Neuronal stem cell (in vitro differentiated cells): ENCODE measurements at regions not wholly inside any gene's neighbourhood (a gene's known extent, or its start where the extent isn't known, plus 50 kb on each side); places are given as distances from the start of the nearest gene placed in this dataset.

Experiments used
- DNase-seq: peaks from one replicate; pipeline ENCODE4 v3.0.0-alpha.2; 2013; ENCODE audit warnings: low spot score
- H2AFZ ChIP-seq: one replicate; pipeline ENCODE4 v1.6.1; 2013; ENCODE audit warnings: mild to moderate bottlenecking, low read length, inconsistent platforms
- H2AK5ac ChIP-seq: 2 replicates; pipeline ENCODE4 v1.6.1; 2013; ENCODE audit warnings: low read depth, mild to moderate bottlenecking, inconsistent platforms, low read length, moderate library complexity, mixed read lengths
- H2BK120ac ChIP-seq: 2 replicates; pipeline ENCODE4 v1.6.1; 2013; ENCODE audit warnings: low read depth, mild to moderate bottlenecking, inconsistent platforms, low read length, moderate library complexity, mixed read lengths
- H2BK12ac ChIP-seq: one replicate; pipeline ENCODE4 v1.6.1; 2013; ENCODE audit warnings: low read length, inconsistent platforms
- H2BK15ac ChIP-seq: 2 replicates; pipeline ENCODE4 v1.6.1; 2013; ENCODE audit warnings: mild to moderate bottlenecking, low read length, inconsistent platforms, mixed read lengths
- H2BK5ac ChIP-seq: one replicate; pipeline ENCODE4 v1.6.1; 2013; ENCODE audit warnings: inconsistent platforms, mild to moderate bottlenecking, low read length, moderate library complexity
- H3K14ac ChIP-seq: one replicate; pipeline ENCODE4 v1.6.1; 2013; ENCODE audit warnings: low read length, inconsistent platforms
- H3K18ac ChIP-seq: 2 replicates; pipeline ENCODE4 v1.6.1; 2013; ENCODE audit warnings: low read length, inconsistent platforms
- H3K23ac ChIP-seq: 2 replicates; pipeline ENCODE4 v1.6.1; 2013; ENCODE audit warnings: low read depth, mild to moderate bottlenecking, mixed read lengths, low read length, inconsistent platforms; ENCODE audit not compliant: poor library complexity
- H3K27ac ChIP-seq: replicated peaks from 3 replicates; pipeline ENCODE4 v1.5.1; 2013; ENCODE audit warnings: low read length, inconsistent platforms
- H3K27me3 ChIP-seq, 3 experiments: 2 replicates each; pipeline ENCODE4 v1.6.1; 2013; ENCODE audit warnings: low read length in 3 of 3, mild to moderate bottlenecking in 2 of 3, inconsistent platforms in 1 of 3, low read depth in 1 of 3, mixed read lengths in 1 of 3, moderate library complexity in 1 of 3; ENCODE audit not compliant: control insufficient read depth in 3 of 3, insufficient read depth in 3 of 3
- H3K36me3 ChIP-seq, 2 donors: replicated peaks in 1 of 2; 2 replicates each; pipeline ENCODE4 v1.6.1; 2013; ENCODE audit warnings: low read length in 2 of 2; ENCODE audit not compliant: control insufficient read depth in 2 of 2, insufficient read depth in 2 of 2
- H3K4ac ChIP-seq: 2 replicates; pipeline ENCODE4 v1.6.1; 2013; ENCODE audit warnings: inconsistent platforms, mild to moderate bottlenecking, low read length, moderate library complexity
- H3K4me1 ChIP-seq, 2 donors: 1 replicate in 1 of 2; 2 replicates in 1 of 2; pipeline ENCODE4 v1.6.1; 2013; ENCODE audit warnings: low read length in 2 of 2, low read depth in 1 of 2; ENCODE audit not compliant: control insufficient read depth in 2 of 2, insufficient read depth in 1 of 2
- H3K4me2 ChIP-seq: one replicate; pipeline ENCODE4 v1.6.1; 2013; ENCODE audit warnings: mild to moderate bottlenecking, low read length, inconsistent platforms; ENCODE audit not compliant: insufficient read depth, poor library complexity, severe bottlenecking
- H3K4me3 ChIP-seq, 2 donors: 2 replicates each; pipeline ENCODE4 v1.5.1; 2013; ENCODE audit warnings: low read length in 2 of 2, mild to moderate bottlenecking in 2 of 2, inconsistent platforms in 1 of 2, moderate library complexity in 1 of 2
- H3K79me1 ChIP-seq: one replicate; pipeline ENCODE4 v1.6.1; 2013; ENCODE audit warnings: low read depth, mild to moderate bottlenecking, inconsistent platforms, low read length, moderate library complexity
- H3K9ac ChIP-seq: one replicate; pipeline ENCODE4 v1.6.1; 2013; ENCODE audit warnings: mild to moderate bottlenecking, low read depth, low read length, inconsistent platforms; ENCODE audit not compliant: poor library complexity
- H3K9me3 ChIP-seq, 2 donors: replicated peaks in 1 of 2; 2 replicates each; pipeline versions ENCODE3 to v1.6.1; 2013; ENCODE audit warnings: low read length in 2 of 2, mild to moderate bottlenecking in 2 of 2, inconsistent platforms in 1 of 2, low read depth in 1 of 2, mixed read lengths in 1 of 2, moderate library complexity in 1 of 2; ENCODE audit not compliant: control insufficient read depth in 2 of 2, insufficient read depth in 1 of 2
- H4K8ac ChIP-seq: one replicate; pipeline ENCODE4 v1.6.1; 2013; ENCODE audit warnings: low read depth, mild to moderate bottlenecking, inconsistent platforms, low read length, moderate library complexity
- H4K91ac ChIP-seq: one replicate; pipeline ENCODE4 v1.6.1; 2013; ENCODE audit warnings: low read length, low read depth, mild to moderate bottlenecking, inconsistent platforms; ENCODE audit not compliant: poor library complexity
- WGBS, 2 donors: extraction: QIAGEN DNeasy Blood & Tissue Kit; methylation state at CpG; one replicate each; pipeline ENCODE4 v1.1.7; 2013; ENCODE audit warnings: missing lambda C conversion rate in 2 of 2, mixed read lengths in 1 of 2; ENCODE audit not compliant: insufficient read length in 2 of 2, insufficient replicate concordance in 1 of 2; ENCODE audit errors: extremely low coverage in 2 of 2; 5-methylcytosine and 5-hydroxymethylcytosine counted together

- H3K9me3 ChIP-seq = no peaks in the 10 kb centered on the region
Observed at GRCh38 chr2:152907046-152907445, 188.6 kb downstream of the ARL6IP6 start.

DNA sequence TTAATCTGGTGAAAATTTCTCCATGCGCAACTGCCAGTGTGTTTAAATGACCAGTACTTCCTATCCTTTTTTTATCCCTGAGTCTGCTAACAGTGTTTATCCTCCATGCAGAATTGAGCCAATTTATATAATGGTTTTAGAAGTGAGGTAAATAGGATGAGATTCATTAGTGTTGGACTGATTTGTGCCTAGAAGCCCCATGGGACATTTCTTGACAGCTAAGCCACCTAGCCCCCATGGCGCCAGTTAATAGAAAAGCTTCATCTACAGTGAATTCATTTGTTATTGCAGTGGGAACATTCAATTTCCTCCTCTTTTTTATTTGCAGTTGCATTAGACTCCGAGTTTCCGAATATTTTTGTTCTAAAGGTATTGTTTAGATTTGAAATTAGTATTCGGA, 175.6 kb downstream of the ARL6IP6 start:
- Histone ChIP-seq H3K27me3 (no peaks in the 10 kb centered on the region), H3K4ac (no peak overlapping the region), H3K14ac (no peak overlapping the region), H3K4me3 (no peak overlapping the region), H4K91ac (no peak overlapping the region), H2BK15ac (no peak overlapping the region), H2BK120ac (no peak overlapping the region), H3K4me1 (no peaks in the 10 kb centered on the region), H3K9me3 (no peaks in the 10 kb centered on the region), H3K27ac (no peak overlapping the region), H3K4me2 (no peak overlapping the region), H2BK5ac (no peak overlapping the region), H3K23ac (no peak overlapping the region), H4K8ac (no peak overlapping the region), H2AFZ (no peak overlapping the region), H3K9ac (no peak overlapping the region), H3K36me3 (no peaks in the 10 kb centered on the region), H2AK5ac (no peak overlapping the region), H3K18ac (no peak overlapping the region), H2BK12ac (no peak overlapping the region), H3K79me1 (no peaks in the 10 kb centered on the region)
- WGBS, 2 donors = no CpG with 5 or more reads among the region's 5 CpGs
- no peak for DNase-seq

More at GRCh38 chr2:152907046-152907445, 188.6 kb downstream of the ARL6IP6 start:
- Histone ChIP-seq H4K91ac (no peak overlapping the region), H3K4me2 (no peak overlapping the region), H2AK5ac (no peak overlapping the region), H3K4me1 (no peaks in the 10 kb centered on the region), H3K9ac (no peak overlapping the region), H3K4me3 (no peak overlapping the region), H3K18ac (no peak overlapping the region), H2BK5ac (no peak overlapping the region), H3K14ac (no peak overlapping the region), H4K8ac (no peak overlapping the region), H3K36me3 (no peaks in the 10 kb centered on the region), H2BK12ac (no peak overlapping the region), H3K23ac (no peak overlapping the region), H3K4ac (no peak overlapping the region), H3K27me3 (no peaks in the 10 kb centered on the region), H2AFZ (no peak overlapping the region), H3K27ac (no peak overlapping the region), H3K79me1 (no peaks in the 10 kb centered on the region), H2BK120ac (no peak overlapping the region), H2BK15ac (no peak overlapping the region)
- no CpG with 5 or more reads among the region's 5 CpGs for WGBS, 2 donors
- no peak for DNase-seq

- H3K27ac ChIP-seq = no peak overlapping the region
- no peak overlapping the region for H2AFZ ChIP-seq
- no peak overlapping the region for H2BK120ac ChIP-seq
- H3K9me3 ChIP-seq = no peaks in the 10 kb centered on the region
- no CpG with 5 or more reads among the region's 2 CpGs for WGBS, 2 donors
- no peak overlapping the region for H3K9ac ChIP-seq
- H4K91ac ChIP-seq = no peak overlapping the region
- H3K4me2 ChIP-seq = no peak overlapping the region
- H3K27me3 ChIP-seq = no peaks in the 10 kb centered on the region
- H3K23ac ChIP-seq = no peak overlapping the region
- H4K8ac ChIP-seq = no peak overlapping the region
- no peak overlapping the region for H2BK15ac ChIP-seq
- no peaks in the 10 kb centered on the region for H3K36me3 ChIP-seq
- DNase-seq = no peak
- H3K18ac ChIP-seq = no peak overlapping the region
- no peaks in the 10 kb centered on the region for H3K79me1 ChIP-seq
- H2BK5ac ChIP-seq = no peak overlapping the region
- no peaks in the 10 kb centered on the region for H3K4me1 ChIP-seq
- H2AK5ac ChIP-seq = no peak overlapping the region
- no peak overlapping the region for H3K4me3 ChIP-seq
- no peak overlapping the region for H3K14ac ChIP-seq
- H2BK12ac ChIP-seq = no peak overlapping the region
- no peak overlapping the region for H3K4ac ChIP-seq
Observed at GRCh38 chr2:152890736-152891135, 172.3 kb downstream of the ARL6IP6 start.

DNA sequence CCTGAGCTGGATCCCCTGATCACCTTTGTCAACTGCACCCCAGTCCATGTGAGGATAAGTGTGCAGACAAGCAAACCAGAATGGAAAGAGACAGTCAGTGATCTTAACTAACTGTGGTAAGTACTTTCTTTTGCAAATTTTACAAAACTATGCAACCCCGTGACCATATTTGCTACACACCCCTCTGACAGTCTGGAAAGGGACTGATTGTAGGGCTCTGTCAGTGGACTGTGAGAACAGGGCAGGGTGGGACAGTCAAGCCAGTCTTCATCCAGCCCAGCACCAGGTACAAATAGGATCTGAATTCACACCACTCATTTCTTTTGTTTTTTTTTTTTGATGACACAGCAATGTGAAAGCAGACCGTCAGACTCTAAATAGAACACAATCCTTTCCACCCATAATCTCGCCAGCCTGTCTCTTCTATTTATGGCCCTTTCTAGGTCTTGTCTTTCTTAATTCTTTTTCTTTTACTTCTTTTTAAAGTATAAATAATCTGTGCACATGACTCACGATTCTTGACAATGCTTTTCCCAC, 165.6 kb downstream of the ARL6IP6 start:
- no peak overlapping the region for H2BK5ac ChIP-seq
- H3K36me3 ChIP-seq = no peaks in the 10 kb centered on the region
- no peak overlapping the region for H3K14ac ChIP-seq
- no peak overlapping the region for H3K27ac ChIP-seq
- no peak overlapping the region for H3K9ac ChIP-seq
- H3K79me1 ChIP-seq = no peaks in the 10 kb centered on the region
- no peaks in the 10 kb centered on the region for H3K27me3 ChIP-seq
- H4K8ac ChIP-seq = no peak overlapping the region
- no CpG with 5 or more reads among the region's 4 CpGs for WGBS, 2 donors
- H3K4ac ChIP-seq = no peak overlapping the region
- no peaks in the 10 kb centered on the region for H3K4me1 ChIP-seq
- no peak overlapping the region for H3K4me3 ChIP-seq
- H3K9me3 ChIP-seq = no peaks in the 10 kb centered on the region
- DNase-seq = no peak
- no peak overlapping the region for H2BK15ac ChIP-seq
- no peak overlapping the region for H3K18ac ChIP-seq
- no peak overlapping the region for H2BK12ac ChIP-seq
- no peak overlapping the region for H2BK120ac ChIP-seq
- H2AK5ac ChIP-seq = no peak overlapping the region
- no peak overlapping the region for H4K91ac ChIP-seq
- H3K23ac ChIP-seq = no peak overlapping the region
- H2AFZ ChIP-seq = no peak overlapping the region
- H3K4me2 ChIP-seq = no peak overlapping the region
